Right atrium auricular region (tissue), 2 donors: ENCODE measurements at regions not wholly inside any gene's neighbourhood (a gene's known extent, or its start where the extent isn't known, plus 50 kb on each side); places are given as distances from the start of the nearest gene placed in this dataset.
"Not testable (repeated sequence)": the region's sequence is repeated elsewhere in the genome, so short reads cannot be mapped to it uniquely, and the experiment has no call there.

Experiments
- DNase-seq: peaks from one replicate; pipeline ENCODE4 v3.0.0-alpha.2; 2019; ENCODE audit warnings: low spot score
- H3K27ac ChIP-seq, 2 donors: fragments of 200-600 bp; sonication (generic); 1 replicate in 1 of 2; 2 replicates in 1 of 2; pipeline ENCODE4 v1.5.1; 2016 to 2019
- H3K27me3 ChIP-seq, 2 donors: fragments of 200-600 bp; sonication (generic); one replicate each; pipeline versions ENCODE4 v1.5.1 to v1.6.0; 2017 to 2019
- H3K36me3 ChIP-seq: fragments of 200-600 bp; sonication (generic); one replicate; pipeline ENCODE4 v1.5.1; 2016
- H3K4me1 ChIP-seq, 2 donors: fragments of 200-600 bp; sonication (generic); one replicate each; pipeline versions ENCODE4 v1.5.1 to v1.6.0; 2017 to 2019
- H3K4me3 ChIP-seq, 2 donors: fragments of 200-600 bp; sonication (generic); 1 replicate in 1 of 2; 2 replicates in 1 of 2; pipeline ENCODE4 v1.5.1; 2017 to 2019; ENCODE audit warnings: mild to moderate bottlenecking in 1 of 2, moderate library complexity in 1 of 2
- H3K9me3 ChIP-seq, 2 donors: fragments of 200-600 bp; sonication (generic); one replicate each; pipeline ENCODE4 v1.5.1; 2019
- CTCF ChIP-seq, 2 donors: fragments of 200-600 bp; sonication (generic); IDR thresholded peaks; one replicate each; pipeline ENCODE4 v1.5.1; 2019; ENCODE audit warnings: antibody characterized with exemption in 2 of 2

- H3K36me3 ChIP-seq, result no peaks in the 10 kb centered on the region
- no peak overlapping the region for H3K27ac ChIP-seq
- H3K9me3 ChIP-seq, result no peaks in the 10 kb centered on the region
- H3K27me3 ChIP-seq, result no peaks in the 10 kb centered on the region
- DNase-seq, result peak; percentile 30
- H3K4me1 ChIP-seq, result no peaks in the 10 kb centered on the region
- H3K4me3 ChIP-seq, result no peak overlapping the region
- no peak for TF ChIP-seq CTCF (IDR thresholded peaks at IDR 0.05)
These were observed 249.1 kb downstream of the ADGRD1 start for GRCh38 chr12:131202592-131203378.

GRCh38 chr12:131203666-131204415 lies 250.1 kb downstream of the ADGRD1 start:
- H3K9me3 ChIP-seq, result no peaks in the 10 kb centered on the region
- H3K4me3 ChIP-seq, result no peak overlapping the region
- H3K27ac ChIP-seq, result no peak overlapping the region
- peak; percentile 40 for DNase-seq
- no peaks in the 10 kb centered on the region for H3K4me1 ChIP-seq
- TF ChIP-seq CTCF (IDR thresholded peaks at IDR 0.05), result no peak
- no peaks in the 10 kb centered on the region for H3K36me3 ChIP-seq
- H3K27me3 ChIP-seq, result no peaks in the 10 kb centered on the region

DNA sequence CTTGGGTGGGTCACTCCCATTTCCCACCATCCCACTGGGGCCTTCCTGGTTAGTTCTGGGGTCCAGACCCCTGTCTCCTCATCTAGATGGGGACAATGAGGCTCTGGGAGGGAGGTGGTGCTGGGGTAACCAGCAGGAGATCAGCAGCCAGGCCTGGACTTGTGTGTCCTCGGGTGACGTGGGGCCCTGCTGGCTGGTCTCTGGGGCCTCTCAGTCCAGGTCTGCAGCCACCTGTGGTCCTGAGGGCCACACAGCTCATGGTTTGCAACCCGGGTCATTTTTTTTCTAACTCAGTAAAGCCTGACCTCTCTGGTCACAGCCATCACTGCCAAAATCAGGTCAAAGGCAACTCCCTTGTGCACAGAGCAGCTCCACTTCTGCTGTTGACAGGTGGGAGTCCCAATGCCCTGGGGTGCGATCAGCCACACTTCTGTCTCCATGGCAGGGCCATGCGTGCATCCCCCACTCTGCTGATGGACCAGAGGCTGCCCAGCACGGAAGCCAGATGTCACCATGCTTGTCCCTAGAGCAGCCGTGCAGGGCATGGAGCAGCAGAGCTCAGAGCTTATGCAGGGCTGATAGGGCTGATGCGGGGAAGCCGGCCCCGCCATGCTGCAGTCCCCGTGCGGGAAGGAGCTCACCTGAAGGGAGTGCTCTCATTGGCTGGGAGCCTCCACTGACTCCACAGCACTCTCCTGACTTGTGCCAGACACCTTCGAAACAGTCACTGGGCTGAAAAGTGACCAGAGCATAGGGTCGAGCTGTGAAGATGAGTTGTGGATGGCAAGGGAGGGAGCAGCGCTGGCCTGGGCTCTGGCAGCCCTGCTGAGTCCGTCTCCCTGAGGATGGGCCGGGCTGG lies 250.9 kb downstream of the ADGRD1 start:
- no peaks in the 10 kb centered on the region for H3K9me3 ChIP-seq
- H3K4me1 ChIP-seq, result no peaks in the 10 kb centered on the region
- no peak for TF ChIP-seq CTCF (IDR thresholded peaks at IDR 0.05)
- peak; percentile 43 for DNase-seq
- H3K4me3 ChIP-seq, result no peak overlapping the region
- H3K27ac ChIP-seq, result no peak overlapping the region
- H3K27me3 ChIP-seq, result no peaks in the 10 kb centered on the region
- no peaks in the 10 kb centered on the region for H3K36me3 ChIP-seq

DNA sequence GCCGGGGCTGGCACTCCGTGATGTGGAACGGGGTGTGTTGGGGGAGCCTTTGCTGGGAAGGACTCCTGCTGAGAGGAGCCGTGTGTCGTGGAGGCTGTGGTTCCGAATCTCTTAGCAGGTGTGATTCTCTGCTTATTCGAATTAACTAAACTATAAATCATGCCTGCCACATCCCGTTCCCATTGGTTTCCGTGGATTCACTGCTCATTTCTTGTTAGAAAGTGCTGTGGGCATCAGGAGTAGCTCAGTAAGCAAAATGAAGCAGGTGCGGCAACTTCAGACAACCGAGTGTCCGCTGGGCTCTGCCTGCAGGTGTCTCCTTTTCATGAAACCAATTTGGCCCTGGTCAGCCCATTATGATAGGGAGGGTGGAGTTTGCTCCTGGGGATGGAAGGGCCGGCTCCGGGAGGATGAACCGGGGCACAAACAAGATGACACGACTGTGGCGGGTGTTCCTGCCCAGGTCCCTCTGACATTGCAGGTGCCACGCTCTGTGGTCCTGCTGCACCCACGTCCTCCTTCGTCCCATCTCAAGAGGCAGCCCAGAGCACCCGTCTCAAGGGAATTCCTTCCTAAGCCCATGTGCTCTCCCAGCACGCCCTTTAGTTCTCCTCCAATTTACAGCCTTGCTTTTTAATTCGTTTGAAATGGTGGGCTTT lies 251.7 kb downstream of the ADGRD1 start:
- H3K9me3 ChIP-seq, H3K4me1 ChIP-seq, H3K27ac ChIP-seq, H3K27me3 ChIP-seq, H3K36me3 ChIP-seq, H3K4me3 ChIP-seq: not testable (repeated sequence)
- peak; percentile 40 for DNase-seq

DNA sequence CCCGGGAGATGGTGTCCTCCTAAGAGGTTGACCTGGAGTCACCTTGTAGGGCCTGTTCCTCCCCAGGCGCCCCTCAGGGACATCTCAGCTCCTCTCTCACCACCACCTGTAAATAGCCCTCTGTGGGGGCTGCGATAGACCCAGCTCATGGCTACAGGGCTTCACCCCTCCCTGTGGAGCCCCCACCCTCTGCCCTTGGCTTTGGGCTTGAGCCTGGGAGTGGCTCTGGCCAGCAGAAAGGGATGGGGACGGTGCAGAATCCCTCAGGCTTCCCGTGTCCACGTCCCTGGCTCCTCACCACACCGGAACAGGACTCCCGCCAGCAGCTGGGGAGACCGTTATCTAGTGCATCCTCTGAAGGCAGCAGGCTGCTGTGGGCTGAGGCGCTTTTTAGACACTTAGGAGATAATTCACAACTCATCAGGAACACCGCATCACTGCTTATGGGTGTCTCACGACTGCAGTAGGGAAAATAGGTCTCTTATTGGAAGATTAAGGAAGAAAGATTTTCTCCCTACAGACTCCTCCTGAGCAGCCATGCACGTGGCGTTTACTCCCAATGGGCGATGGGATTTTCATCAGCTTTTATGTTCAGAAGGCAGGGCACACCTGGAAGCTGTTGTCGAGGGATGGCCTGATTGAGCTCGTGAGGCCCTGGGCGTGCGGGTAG lies 253.1 kb downstream of the ADGRD1 start:
- DNase-seq, H3K4me1 ChIP-seq, H3K27me3 ChIP-seq, H3K36me3 ChIP-seq, H3K4me3 ChIP-seq, H3K9me3 ChIP-seq, H3K27ac ChIP-seq: not testable (repeated sequence)

DNA sequence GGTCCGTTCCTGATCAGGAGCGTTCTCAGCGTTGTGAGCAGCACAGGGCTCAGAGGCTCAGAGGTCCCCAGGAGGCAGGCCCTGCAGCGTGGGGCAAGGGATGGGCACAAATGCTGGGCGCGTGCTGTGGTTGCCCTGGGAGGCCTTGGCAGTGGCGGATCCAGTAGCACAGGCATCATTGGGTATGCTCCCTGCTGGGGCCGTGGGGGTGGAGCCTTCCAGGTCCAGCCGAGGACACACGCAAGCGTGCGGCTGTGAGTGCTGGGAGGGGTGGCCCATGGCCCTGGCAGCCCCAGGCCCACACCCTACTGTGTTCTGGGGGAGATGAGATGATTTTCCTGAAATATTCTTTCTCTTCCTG lies 253.6 kb downstream of the ADGRD1 start:
- H3K9me3 ChIP-seq, H3K27ac ChIP-seq, DNase-seq, H3K4me3 ChIP-seq, H3K4me1 ChIP-seq, H3K36me3 ChIP-seq, H3K27me3 ChIP-seq: not testable (repeated sequence)

GRCh38 chr12:131207841-131208240 lies 254.1 kb downstream of the ADGRD1 start:
- not testable (repeated sequence) for H3K4me1 ChIP-seq, H3K27ac ChIP-seq, H3K36me3 ChIP-seq, H3K9me3 ChIP-seq, H3K27me3 ChIP-seq, DNase-seq, H3K4me3 ChIP-seq
